Lung (tissue), 11 donors: ENCODE measurements at regions not wholly inside any gene's neighbourhood (a gene's known extent, or its start where the extent isn't known, plus 50 kb on each side); places are given as distances from the start of the nearest gene placed in this dataset.

Experiments used
- ATAC-seq: fragments of 200-7000 bp; cut with Tn5 transposase; one replicate; pipeline ENCODE4 v1.9.1; 2020; ENCODE audit warnings: moderate number of reproducible peaks; ENCODE audit not compliant: insufficient read depth, low FRiP score
- DNase-seq, 3 donors: peaks; one replicate each; pipeline ENCODE4 v3.0.0-alpha.2; 2013 to 2017
- H3K27ac ChIP-seq, 2 donors: one replicate each; pipeline ENCODE4 v1.5.1; 2013; ENCODE audit warnings: mild to moderate bottlenecking in 2 of 2, moderate library complexity in 2 of 2, control low read depth in 1 of 2, inconsistent platforms in 1 of 2, low read depth in 1 of 2, low read length in 1 of 2
- H3K27me3 ChIP-seq, 3 donors: one replicate each; pipeline ENCODE4 v1.5.1; 2013; ENCODE audit warnings: low read length in 2 of 3; ENCODE audit not compliant: control insufficient read depth in 3 of 3, insufficient read depth in 3 of 3
- H3K36me3 ChIP-seq, 4 donors: one replicate each; pipeline ENCODE4 v1.5.1; 2013; ENCODE audit warnings: low read length in 4 of 4, mild to moderate bottlenecking in 1 of 4, moderate library complexity in 1 of 4; ENCODE audit not compliant: control insufficient read depth in 4 of 4, insufficient read depth in 4 of 4
- H3K4me1 ChIP-seq, 5 donors: one replicate each; pipeline ENCODE4 v1.5.1; 2013; ENCODE audit warnings: low read length in 5 of 5, mild to moderate bottlenecking in 2 of 5, moderate library complexity in 1 of 5; ENCODE audit not compliant: control insufficient read depth in 5 of 5, insufficient read depth in 5 of 5
- H3K4me3 ChIP-seq: one replicate; pipeline ENCODE4 v1.5.1; 2013; ENCODE audit warnings: mild to moderate bottlenecking, control low read depth, moderate library complexity
- H3K9ac ChIP-seq, 2 donors: one replicate each; pipeline ENCODE4 v1.5.1; 2013; ENCODE audit warnings: low read length in 2 of 2, control low read depth in 1 of 2; ENCODE audit not compliant: insufficient read depth in 1 of 2
- H3K9me3 ChIP-seq, 4 donors: one replicate each; pipeline ENCODE4 v1.5.1; 2013; ENCODE audit warnings: low read length in 3 of 4, mild to moderate bottlenecking in 1 of 4, moderate library complexity in 1 of 4; ENCODE audit not compliant: control insufficient read depth in 4 of 4, insufficient read depth in 3 of 4
- WGBS, 2 donors: extraction: QIAGEN DNeasy Blood & Tissue Kit; methylation state at CpG; one replicate each; pipeline ENCODE4 v1.1.7; 2013; 5-methylcytosine and 5-hydroxymethylcytosine counted together
- TF ChIP-seq, protein P1 (sequence below): IDR thresholded peaks from 2 replicates; pipeline ENCODE4 v1.5.1; 2012; ENCODE audit warnings: mild to moderate bottlenecking; ENCODE audit errors: control extremely low read depth, extremely low read depth
- donor health status: control.
- donor health status: control.
- donor health status: Bipolar disorder and iron deficiency.
- donor health status: healthy.
- donor health status: DM: yes; HTN: yes; CAD: no.

GRCh38 chrX:122188751-122189150 is 995.3 kb upstream of the GRIA3 start:
- 68 to 85% methylated on average over 2 of the region's 2 CpGs for WGBS, 2 donors

DNA sequence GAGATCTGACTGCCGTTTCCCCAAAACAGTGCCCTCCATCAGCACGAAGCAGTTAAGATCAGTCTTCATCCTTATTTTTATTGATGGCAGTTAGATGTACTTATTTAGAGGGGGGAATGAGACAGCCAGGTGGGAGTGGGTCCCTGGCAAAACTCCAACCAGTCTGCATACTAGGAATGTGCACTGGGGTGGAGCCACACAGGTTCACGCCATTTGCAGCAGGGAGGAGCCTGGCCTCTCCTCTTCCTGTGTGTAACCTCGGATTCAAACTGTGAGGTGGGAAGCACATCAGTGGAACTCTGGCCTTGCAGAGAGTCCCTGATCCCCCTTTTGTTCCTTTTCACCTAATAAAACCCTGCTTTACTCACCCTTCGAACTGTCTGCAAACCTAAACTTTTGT is 987.7 kb upstream of the GRIA3 start:
- WGBS, 2 donors = 50 to 81% methylated on average over 4 to 5 of the region's 5 CpGs
- no peak overlapping the region for H3K27ac ChIP-seq

More at GRCh38 chrX:122188751-122189150, 995.3 kb upstream of the GRIA3 start:
- H3K36me3 ChIP-seq = no peaks in the 10 kb centered on the region
- H3K9ac ChIP-seq = no peak overlapping the region
- H3K4me1 ChIP-seq = no peaks in the 10 kb centered on the region
- H3K4me3 ChIP-seq = no peak overlapping the region
- no peaks in the 10 kb centered on the region for H3K27me3 ChIP-seq
- no peak for ATAC-seq
- H3K27ac ChIP-seq = no peak overlapping the region
- H3K9me3 ChIP-seq = peaks cover 0 to 9% (median 3%) of the 10 kb centered on the region in 4 donors
- DNase-seq = no peak
- TF ChIP-seq, protein P1, sequence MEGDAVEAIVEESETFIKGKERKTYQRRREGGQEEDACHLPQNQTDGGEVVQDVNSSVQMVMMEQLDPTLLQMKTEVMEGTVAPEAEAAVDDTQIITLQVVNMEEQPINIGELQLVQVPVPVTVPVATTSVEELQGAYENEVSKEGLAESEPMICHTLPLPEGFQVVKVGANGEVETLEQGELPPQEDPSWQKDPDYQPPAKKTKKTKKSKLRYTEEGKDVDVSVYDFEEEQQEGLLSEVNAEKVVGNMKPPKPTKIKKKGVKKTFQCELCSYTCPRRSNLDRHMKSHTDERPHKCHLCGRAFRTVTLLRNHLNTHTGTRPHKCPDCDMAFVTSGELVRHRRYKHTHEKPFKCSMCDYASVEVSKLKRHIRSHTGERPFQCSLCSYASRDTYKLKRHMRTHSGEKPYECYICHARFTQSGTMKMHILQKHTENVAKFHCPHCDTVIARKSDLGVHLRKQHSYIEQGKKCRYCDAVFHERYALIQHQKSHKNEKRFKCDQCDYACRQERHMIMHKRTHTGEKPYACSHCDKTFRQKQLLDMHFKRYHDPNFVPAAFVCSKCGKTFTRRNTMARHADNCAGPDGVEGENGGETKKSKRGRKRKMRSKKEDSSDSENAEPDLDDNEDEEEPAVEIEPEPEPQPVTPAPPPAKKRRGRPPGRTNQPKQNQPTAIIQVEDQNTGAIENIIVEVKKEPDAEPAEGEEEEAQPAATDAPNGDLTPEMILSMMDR = no peak

DNA sequence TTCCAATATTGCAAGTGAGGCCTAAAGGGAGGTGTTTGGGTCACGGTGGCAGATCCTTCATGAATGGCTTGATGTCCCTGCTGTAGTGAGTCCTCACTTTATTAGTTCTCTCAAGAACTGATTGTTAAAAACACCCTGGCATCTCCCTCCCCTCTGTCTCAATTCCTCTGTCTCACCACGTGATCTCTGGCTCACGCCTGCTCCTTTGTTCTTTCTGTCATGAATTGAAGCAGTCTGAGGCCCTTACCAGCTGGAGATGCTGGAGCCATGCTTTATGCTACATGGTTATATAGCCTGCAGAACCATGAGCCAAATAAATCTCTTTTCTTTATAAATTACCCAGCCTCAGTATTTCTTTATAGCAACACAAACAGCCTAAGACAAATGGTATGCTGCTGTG is 980.7 kb upstream of the GRIA3 start:
- WGBS, 2 donors = 35 to 60% methylated on average over 3 of the region's 3 CpGs
- no peaks in the 10 kb centered on the region for H3K27me3 ChIP-seq
- no peak overlapping the region for H3K27ac ChIP-seq
- H3K9me3 ChIP-seq = no peaks in the 10 kb centered on the region
- ATAC-seq (no peak), DNase-seq (no peak)
- H3K36me3 ChIP-seq = no peaks in the 10 kb centered on the region
- H3K4me1 ChIP-seq = no peaks in the 10 kb centered on the region
- TF ChIP-seq, protein P1 = no peak
- H3K9ac ChIP-seq = no peak overlapping the region
- H3K4me3 ChIP-seq = no peak overlapping the region

More for the DNA sequence above, 987.7 kb upstream of the GRIA3 start:
- H3K9me3 ChIP-seq = no peaks in the 10 kb centered on the region
- ATAC-seq = no peak
- TF ChIP-seq, protein P1 = no peak
- no peak overlapping the region for H3K4me3 ChIP-seq
- H3K9ac ChIP-seq = no peak overlapping the region
- H3K4me1 ChIP-seq = no peaks in the 10 kb centered on the region
- H3K36me3 ChIP-seq = no peaks in the 10 kb centered on the region
- DNase-seq = no peak
- no peaks in the 10 kb centered on the region for H3K27me3 ChIP-seq

- 64 to 86% methylated on average over 4 of the region's 4 CpGs for WGBS, 2 donors
- TF ChIP-seq, protein P1 = no peak
- Histone ChIP-seq H3K9me3 (peaks cover 0 to 2% (median 0%) of the 10 kb centered on the region in 4 donors), H3K4me1 (no peaks in the 10 kb centered on the region), H3K4me3 (no peak overlapping the region), H3K9ac (no peak overlapping the region), H3K36me3 (no peaks in the 10 kb centered on the region), H3K27me3 (no peaks in the 10 kb centered on the region), H3K27ac (no peak overlapping the region)
- DNase-seq (no peak), ATAC-seq (no peak)
Observed at GRCh38 chrX:122218666-122219065, 965.4 kb upstream of the GRIA3 start.
